Stimulated activated CD4-positive, alpha-beta T cell treated with anti-CD3 and anti-CD28 coated beads, Interleukin-4, amount 100 ng/mL, for 48 hours (primary cell): ENCODE measurements at regions not wholly inside any gene's neighbourhood (a gene's known extent, or its start where the extent isn't known, plus 50 kb on each side); places are given as distances from the start of the nearest gene placed in this dataset.
"Not testable (repeated sequence)": the region's sequence is repeated elsewhere in the genome, so short reads cannot be mapped to it uniquely, and the experiment has no call there.

ENCODE experiments used
- DNase-seq, 2 donors: peaks; one replicate each; pipeline ENCODE4 v3.0.0-alpha.2; 2020; ENCODE audit warnings: low read depth in 2 of 2

DNA sequence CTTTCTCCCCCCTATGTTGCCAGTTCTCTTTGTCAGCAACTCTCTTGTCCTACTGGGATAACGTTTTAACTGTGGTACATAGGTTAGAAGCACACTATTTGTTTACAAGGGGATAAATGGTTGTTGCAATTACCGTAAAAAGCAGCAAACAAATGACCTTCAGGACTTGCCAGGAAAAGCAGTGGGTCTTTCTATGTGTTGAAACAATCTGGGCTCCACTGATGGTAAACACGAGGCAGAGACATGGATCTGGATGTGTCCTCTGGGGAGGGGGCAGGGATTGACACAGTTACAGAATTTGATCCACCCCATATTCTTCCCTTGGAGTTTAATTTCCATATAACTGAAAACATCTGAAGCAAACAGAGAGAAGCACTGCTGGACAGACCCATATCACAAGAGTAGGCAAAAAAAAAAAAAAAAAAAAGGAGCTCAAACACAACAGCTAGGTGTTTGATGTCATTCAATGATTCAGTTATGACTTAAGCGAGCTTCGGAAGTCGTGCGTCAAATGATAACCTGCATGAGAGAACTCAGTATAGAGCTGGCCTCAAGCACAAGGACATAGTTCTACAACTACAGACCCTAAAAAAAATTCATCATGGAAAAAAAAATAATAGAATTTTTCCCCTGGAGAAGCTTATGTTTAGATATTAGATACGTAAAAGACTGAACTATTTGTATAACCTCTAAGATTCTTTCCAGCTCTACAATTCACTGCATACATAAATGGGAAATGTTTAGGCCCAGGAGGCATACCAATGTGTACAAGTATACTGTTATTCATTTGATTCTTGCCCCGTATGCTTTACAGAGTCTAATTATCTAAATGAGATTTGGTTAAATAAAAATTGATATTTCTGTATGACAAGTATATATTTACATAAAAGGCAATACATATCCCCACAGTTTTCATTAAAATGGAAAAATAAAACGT lies 127.7 kb downstream of the ALDH8A1 start:
- no peak for DNase-seq

- DNase-seq = no peak
These were observed 128.5 kb downstream of the ALDH8A1 start for GRCh38 chr6:134821397-134821796.

GRCh38 chr6:134819863-134820800 lies 129.8 kb downstream of the ALDH8A1 start:
- no peak for DNase-seq

DNA sequence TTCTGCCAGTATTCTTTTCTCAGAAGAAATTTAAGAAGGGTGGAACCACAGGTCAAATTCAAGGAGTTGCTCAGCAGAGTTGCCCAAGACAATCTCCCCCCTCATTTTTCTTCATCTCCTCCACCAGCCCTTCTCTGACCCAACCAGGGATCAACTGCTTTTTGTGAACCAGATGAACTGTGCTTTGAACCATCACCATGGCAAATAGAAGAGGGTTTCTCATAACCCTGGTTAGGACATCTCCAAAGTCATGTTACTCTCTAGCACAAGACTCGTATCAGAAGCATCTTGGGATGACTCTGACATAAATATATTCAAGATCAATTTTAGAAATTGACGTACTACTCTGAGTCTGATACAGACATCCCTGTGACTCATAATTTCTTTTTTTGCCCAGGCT lies 130.7 kb downstream of the ALDH8A1 start:
- DNase-seq = no peak

DNA sequence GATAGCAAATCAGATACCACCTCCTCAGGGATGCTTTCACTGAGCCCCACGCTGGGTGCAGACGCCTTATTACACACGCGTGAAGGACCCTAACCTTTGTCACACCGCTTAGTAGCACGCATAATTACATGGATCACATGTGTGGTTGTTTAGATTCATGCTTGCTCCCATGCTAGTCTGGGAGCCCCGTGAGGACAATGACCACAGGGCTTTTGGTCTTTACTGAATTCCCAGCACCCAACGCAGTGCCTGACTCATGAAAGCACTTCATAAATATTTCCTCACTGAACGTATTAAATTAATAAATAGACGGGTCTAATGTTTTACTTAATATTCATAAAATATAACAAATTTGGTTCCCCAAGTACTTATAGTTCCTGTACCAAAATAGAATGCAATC lies 132.5 kb downstream of the ALDH8A1 start:
- no peak for DNase-seq

- DNase-seq = no peak
These were observed 133.1 kb downstream of the ALDH8A1 start for GRCh38 chr6:134816780-134817179.

DNA sequence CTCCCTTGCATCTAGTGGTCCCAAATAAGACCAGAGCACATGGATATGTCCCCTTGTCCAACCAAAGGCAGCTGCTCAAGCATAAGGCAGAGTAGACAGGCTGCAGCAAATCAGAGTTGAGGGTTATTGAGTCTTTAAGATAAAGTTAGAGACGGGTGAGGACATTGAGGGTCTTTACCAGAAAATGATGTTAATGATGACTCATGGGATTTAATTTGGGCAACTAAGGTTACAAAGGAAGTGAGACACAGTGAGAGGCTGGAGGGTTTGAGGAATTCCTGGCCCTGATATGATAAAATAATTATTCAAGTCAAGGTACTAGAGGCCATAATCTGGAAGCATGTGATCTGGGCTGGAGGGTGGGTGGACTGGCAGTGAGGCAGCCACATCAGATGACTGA lies 133.6 kb downstream of the ALDH8A1 start:
- DNase-seq = no peak

- DNase-seq = no peak
These were observed 135.7 kb downstream of the ALDH8A1 start for GRCh38 chr6:134814076-134814695.

GRCh38 chr6:134813146-134813545 lies 136.8 kb downstream of the ALDH8A1 start:
- DNase-seq = no peak

DNA sequence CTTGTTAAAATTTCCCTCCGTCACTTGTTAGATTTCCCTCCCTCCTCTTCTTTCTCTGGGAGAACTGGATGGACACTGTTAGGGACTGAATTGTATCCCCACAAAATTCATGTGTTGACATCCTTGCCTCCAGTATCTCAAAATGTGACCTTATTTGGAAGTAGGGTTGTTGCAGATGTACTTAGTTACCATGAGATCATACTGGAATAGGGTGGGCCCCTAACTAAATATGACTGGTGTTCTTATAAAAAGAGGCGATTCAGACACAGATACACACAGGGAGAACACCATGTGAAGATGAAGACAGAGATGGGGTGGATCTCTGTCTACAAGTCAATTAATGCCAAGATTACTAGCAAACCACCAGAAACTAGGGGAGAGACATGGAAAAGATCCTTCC lies 139.5 kb downstream of the ALDH8A1 start:
- DNase-seq = no peak

DNA sequence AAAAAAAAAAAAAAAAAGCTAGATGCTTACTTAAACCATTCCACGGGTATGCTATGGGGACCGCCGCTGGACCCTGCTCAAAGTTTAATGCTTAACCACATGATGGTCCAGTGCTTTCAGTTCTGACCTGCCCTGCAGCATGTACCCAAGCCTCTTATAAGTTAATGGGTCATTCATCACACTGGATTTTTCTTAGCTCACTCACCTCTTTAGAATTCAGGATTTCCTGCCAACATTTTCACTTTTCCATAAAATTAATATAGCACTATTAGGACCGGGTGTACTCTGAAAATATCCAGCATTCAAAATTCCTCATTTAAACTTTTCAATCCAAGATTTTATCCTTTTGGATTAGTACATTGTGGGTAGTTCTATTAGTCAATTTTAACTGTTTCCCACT lies 140.8 kb downstream of the ALDH8A1 start:
- no peak for DNase-seq

GRCh38 chr6:134806180-134806798 lies 143.6 kb downstream of the ALDH8A1 start:
- no peak for DNase-seq

GRCh38 chr6:134805168-134805567 lies 144.7 kb downstream of the ALDH8A1 start:
- no peak for DNase-seq

- DNase-seq = not testable (repeated sequence)
These were observed 145.6 kb downstream of the ALDH8A1 start for GRCh38 chr6:134804311-134804710.

GRCh38 chr6:134802426-134803058 lies 147.4 kb downstream of the ALDH8A1 start:
- no peak for DNase-seq

GRCh38 chr6:134797400-134798113 lies 152.3 kb downstream of the ALDH8A1 start:
- no peak for DNase-seq

GRCh38 chr6:134795691-134796090 lies 154.2 kb downstream of the ALDH8A1 start:
- DNase-seq = no peak

DNA sequence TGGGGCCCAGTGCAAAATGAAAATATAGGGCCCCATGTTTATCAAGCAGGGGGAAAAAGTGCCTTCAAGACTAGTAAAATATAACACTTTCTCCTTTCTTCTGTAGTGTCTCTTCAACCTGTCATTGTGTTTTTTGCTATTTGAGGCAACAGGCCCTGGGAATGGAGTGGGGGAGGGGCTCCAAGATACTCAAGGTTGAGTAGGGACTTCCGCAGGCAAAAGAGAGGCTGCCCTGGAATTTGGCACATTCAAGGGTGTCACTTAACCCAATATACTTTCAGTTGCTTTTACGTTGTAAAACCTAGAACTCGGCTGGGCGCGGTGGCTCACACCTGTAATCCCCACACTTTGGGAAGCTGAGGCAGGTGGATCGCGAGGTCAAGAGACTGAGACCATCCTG lies 154.9 kb downstream of the ALDH8A1 start:
- DNase-seq = no peak

GRCh38 chr6:134791243-134791843 lies 158.6 kb downstream of the ALDH8A1 start:
- not testable (repeated sequence) for DNase-seq

GRCh38 chr6:134787261-134787877 lies 162.5 kb downstream of the ALDH8A1 start:
- no peak for DNase-seq
